Neuron (in vitro differentiated cells): ENCODE measurements at regions not wholly inside any gene's neighbourhood (a gene's known extent, or its start where the extent isn't known, plus 50 kb on each side); places are given as distances from the start of the nearest gene placed in this dataset.

Experiments used
- H2AFZ ChIP-seq: one replicate; pipeline ENCODE4 v1.6.1; 2013; ENCODE audit warnings: low read depth, mild to moderate bottlenecking, inconsistent platforms, low read length, moderate library complexity
- H3K27me3 ChIP-seq: one replicate; pipeline ENCODE4 v1.6.1; 2013; ENCODE audit warnings: low read length; ENCODE audit not compliant: insufficient read depth
- H3K36me3 ChIP-seq: one replicate; pipeline ENCODE4 v1.6.1; 2013; ENCODE audit warnings: low read length; ENCODE audit not compliant: insufficient read depth
- H3K4me1 ChIP-seq: one replicate; pipeline ENCODE4 v1.6.1; 2013; ENCODE audit warnings: low read length; ENCODE audit not compliant: insufficient read depth
- H3K4me3 ChIP-seq: 2 replicates; pipeline ENCODE4 v1.5.1; 2013; ENCODE audit warnings: mild to moderate bottlenecking, low read length, moderate library complexity
- H3K9me3 ChIP-seq: one replicate; pipeline ENCODE4 v1.6.1; 2013; ENCODE audit warnings: low read length

DNA sequence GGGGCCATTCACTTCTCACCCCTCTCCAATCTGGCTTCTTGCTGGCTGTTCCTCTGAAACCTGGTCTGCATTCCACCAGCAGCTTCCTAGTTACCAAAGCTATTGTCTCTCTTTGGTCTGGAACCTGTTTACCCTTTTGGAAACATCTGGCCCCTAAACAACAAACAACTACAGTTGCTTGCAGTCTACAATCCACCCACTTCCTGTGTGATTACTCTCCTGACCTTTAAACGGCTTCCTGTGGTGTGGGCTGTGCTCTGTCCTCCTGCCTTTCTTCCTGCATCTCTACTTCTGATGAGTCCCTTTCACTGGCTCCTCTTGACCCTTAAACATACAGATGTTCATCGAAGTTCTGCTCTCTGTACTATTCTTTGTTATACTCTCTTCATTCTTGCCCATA, 303.8 kb downstream of the TDRD15 start:
- H3K9me3 ChIP-seq, result no peaks in the 10 kb centered on the region
- no peak overlapping the region for H3K4me3 ChIP-seq
- no peaks in the 10 kb centered on the region for H3K36me3 ChIP-seq
- H3K27me3 ChIP-seq, result no peaks in the 10 kb centered on the region
- no peaks in the 10 kb centered on the region for H3K4me1 ChIP-seq
- H2AFZ ChIP-seq, result no peak overlapping the region

DNA sequence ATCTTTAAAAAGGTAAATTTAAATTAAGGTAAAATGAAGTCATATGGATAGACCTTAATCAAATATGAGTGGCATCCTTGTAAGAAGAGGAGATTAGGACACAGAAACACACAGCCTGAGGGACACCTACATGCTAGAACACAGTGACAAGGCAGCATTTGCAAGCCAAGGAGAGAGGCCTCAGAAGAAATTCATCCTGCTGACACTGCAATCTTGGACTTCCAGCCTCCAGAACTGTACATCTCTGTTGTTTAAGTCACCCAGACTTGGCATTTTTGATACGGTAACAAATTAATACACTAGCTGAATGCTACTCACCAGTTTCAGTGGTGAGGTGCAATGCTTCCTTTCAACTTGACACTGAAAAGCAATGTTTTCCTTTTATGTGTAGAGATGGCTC, 305.0 kb downstream of the TDRD15 start:
- H3K4me3 ChIP-seq, result no peak overlapping the region
- H3K27me3 ChIP-seq, result no peaks in the 10 kb centered on the region
- no peaks in the 10 kb centered on the region for H3K36me3 ChIP-seq
- H3K4me1 ChIP-seq, result no peaks in the 10 kb centered on the region
- no peak overlapping the region for H2AFZ ChIP-seq
- no peaks in the 10 kb centered on the region for H3K9me3 ChIP-seq

DNA sequence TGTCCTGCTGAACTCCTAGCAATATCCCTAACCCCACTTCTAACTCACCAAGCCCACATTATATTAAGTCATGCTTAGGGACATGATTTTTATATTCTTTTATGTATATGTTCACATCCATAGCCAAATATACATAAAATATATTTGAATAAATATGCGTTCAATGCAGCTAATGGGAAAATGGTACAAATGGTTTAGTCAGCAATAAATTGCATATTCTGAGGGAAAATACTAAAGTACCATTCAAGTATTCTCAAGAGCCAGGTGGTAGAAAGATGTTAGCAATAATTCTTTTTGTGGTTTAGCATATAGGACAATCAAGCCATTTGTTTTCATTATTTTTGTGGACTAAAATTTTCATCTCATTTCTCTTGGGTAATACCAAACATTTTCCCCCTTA, 306.0 kb downstream of the TDRD15 start:
- Histone ChIP-seq H3K4me1 (no peaks in the 10 kb centered on the region), H3K36me3 (no peaks in the 10 kb centered on the region), H3K27me3 (no peaks in the 10 kb centered on the region), H2AFZ (no peak overlapping the region), H3K9me3 (no peaks in the 10 kb centered on the region), H3K4me3 (no peak overlapping the region)

DNA sequence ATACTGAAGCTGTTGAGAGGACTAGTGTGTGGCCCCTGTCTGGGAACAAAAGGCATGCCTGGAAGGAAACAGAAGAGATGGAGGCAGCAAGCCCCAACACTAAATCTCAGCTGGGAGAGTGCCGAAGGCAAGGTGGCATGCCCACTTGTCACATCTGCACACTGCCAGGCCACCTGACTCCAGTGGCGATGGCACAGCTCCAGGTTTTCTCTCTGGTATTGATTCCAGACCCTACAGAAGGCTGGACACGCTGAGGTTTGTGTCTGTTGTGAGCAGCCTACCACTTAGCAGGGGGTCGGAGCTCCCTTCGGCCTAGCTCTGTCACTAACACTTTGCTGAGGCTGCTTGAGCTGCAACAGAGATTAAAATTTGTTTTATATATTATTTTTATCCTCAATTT, 307.3 kb downstream of the TDRD15 start:
- Histone ChIP-seq H2AFZ (no peak overlapping the region), H3K36me3 (no peaks in the 10 kb centered on the region), H3K27me3 (no peaks in the 10 kb centered on the region), H3K4me1 (no peaks in the 10 kb centered on the region), H3K9me3 (no peaks in the 10 kb centered on the region), H3K4me3 (no peak overlapping the region)

DNA sequence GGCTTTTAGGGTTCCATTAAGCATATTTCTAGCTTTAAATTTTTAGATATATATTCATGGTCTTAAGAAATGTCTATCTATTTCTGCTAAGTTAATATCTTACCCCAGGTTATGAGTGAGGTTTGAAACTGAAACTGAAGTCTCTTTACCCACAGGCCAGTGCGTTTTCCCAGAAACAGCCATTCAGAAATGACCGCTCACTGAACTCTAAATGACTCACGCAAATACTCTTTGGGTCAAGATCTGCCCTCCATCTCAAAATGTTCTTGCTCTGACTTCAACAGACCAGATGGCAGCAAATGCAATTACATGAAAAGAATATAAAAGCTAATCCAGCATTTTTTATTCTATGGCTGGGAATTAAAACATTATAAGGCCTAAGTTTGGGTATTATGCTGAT, 315.2 kb downstream of the TDRD15 start:
- Histone ChIP-seq H2AFZ (no peak overlapping the region), H3K27me3 (no peaks in the 10 kb centered on the region), H3K36me3 (no peaks in the 10 kb centered on the region), H3K4me1 (no peaks in the 10 kb centered on the region), H3K4me3 (no peak overlapping the region), H3K9me3 (no peaks in the 10 kb centered on the region)

DNA sequence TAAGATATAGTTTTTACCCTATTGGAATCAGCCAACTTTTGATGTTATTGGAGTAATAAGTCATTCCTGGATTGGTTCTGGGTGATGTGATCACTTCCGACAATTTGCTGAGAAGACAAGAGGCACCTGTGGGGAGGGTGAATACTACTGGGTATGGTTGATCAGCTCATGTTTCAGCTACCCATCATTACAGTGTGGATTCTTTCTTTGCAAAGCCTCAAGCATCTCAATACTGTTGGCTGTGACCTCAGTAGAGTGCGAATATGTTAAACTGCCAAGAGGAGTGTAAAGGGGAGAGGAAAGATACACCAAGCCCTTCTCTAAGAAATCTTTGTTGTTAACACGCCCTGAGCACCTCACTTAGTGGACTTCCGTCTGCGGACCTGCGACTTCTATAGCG, 317.7 kb downstream of the TDRD15 start:
- no peaks in the 10 kb centered on the region for H3K36me3 ChIP-seq
- no peaks in the 10 kb centered on the region for H3K27me3 ChIP-seq
- H2AFZ ChIP-seq, result no peak overlapping the region
- no peak overlapping the region for H3K4me3 ChIP-seq
- H3K4me1 ChIP-seq, result no peaks in the 10 kb centered on the region
- H3K9me3 ChIP-seq, result no peaks in the 10 kb centered on the region

DNA sequence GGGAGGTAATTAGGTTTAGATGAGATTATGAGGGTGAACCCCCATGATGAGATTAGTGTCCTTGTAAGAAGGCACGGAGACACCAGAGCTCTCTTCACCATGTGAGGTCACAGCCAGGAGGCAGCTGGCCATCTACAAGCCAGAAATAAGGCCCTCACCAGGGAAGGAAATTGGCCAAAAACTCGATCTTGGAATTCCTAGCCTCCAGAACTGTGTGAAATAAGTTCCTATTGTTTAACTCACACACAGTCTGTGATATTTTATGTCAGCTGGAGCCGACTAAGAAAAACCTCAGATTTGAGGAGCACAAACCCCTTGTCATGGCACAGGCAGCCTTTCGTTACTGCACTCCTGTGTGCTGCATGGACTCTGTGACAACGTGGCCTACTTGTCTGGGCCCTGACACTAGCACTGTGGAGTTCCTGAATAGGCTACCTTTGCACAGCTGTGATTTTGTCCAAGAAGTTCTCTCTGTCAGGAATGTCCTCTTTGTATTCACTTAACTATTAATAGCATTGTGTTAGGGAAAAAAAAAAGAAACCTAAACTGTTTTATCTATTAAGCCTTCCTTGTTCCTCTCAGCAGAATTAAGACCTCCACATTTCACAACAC, 319.8 kb downstream of the TDRD15 start:
- Histone ChIP-seq H3K4me1 (no peaks in the 10 kb centered on the region), H3K9me3 (no peaks in the 10 kb centered on the region), H3K36me3 (no peaks in the 10 kb centered on the region), H2AFZ (no peak overlapping the region), H3K27me3 (no peaks in the 10 kb centered on the region), H3K4me3 (no peak overlapping the region)

DNA sequence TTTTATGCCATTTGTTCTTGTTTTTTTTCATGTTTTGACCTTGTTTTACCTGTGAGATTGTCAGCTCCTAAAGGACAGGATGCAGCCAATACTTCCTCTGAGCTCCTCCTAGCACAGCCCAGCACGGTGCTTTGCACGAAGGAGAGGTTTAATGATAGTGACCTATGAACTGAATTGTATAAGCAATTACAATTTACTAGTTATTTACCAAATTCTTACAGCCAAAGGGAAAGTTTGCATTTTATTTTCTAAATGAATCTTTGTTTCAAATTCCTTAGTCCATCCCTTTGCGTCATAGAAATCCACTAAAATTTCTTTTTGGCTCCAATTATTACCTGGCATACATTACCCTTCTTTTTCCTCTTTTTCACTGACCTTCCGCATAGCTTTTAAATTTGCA, 326.1 kb downstream of the TDRD15 start:
- H3K9me3 ChIP-seq, result no peaks in the 10 kb centered on the region
- no peaks in the 10 kb centered on the region for H3K27me3 ChIP-seq
- H3K4me3 ChIP-seq, result no peak overlapping the region
- H2AFZ ChIP-seq, result no peak overlapping the region
- H3K4me1 ChIP-seq, result no peaks in the 10 kb centered on the region
- H3K36me3 ChIP-seq, result no peaks in the 10 kb centered on the region

DNA sequence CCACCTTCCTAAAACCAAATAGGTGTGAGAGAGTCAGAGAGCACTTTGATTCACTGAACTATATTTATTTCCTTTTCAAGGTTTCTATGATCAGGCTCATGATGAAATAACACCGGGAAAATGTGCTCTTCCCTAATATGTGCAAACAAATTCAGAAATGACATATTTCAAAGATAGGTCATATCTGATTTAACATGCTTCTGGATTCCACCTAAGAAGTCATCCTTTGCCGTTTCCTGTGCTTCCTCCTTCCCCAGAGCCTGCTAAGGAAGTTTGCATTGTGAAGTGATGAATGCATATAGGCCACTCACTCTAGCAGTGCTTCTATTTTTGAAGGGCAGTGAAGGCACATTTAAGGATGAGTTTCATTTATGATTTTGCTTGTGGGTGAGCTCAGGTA, 327.6 kb downstream of the TDRD15 start:
- H3K27me3 ChIP-seq, result no peaks in the 10 kb centered on the region
- H3K4me1 ChIP-seq, result no peaks in the 10 kb centered on the region
- H3K9me3 ChIP-seq, result no peaks in the 10 kb centered on the region
- H3K4me3 ChIP-seq, result no peak overlapping the region
- no peaks in the 10 kb centered on the region for H3K36me3 ChIP-seq
- H2AFZ ChIP-seq, result no peak overlapping the region

DNA sequence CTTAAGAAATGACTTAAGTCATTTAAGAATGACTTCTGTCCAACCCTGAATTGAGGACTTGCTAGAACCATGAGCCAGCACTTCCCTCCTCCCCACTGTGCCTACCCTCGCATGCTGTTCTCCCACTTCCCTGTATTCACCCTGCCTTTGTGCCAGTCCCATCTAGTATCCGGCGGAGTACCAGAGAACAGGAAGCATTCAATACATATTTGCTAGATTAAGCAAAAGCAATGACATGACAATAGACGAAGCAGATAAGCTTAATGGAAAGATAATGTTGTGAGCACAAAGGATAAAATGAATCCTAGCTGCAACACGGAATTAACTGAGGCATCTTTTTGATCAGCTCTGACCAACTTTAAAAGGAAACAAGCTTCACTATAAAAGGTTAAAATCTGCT, 328.5 kb downstream of the TDRD15 start:
- H3K27me3 ChIP-seq, result no peaks in the 10 kb centered on the region

DNA sequence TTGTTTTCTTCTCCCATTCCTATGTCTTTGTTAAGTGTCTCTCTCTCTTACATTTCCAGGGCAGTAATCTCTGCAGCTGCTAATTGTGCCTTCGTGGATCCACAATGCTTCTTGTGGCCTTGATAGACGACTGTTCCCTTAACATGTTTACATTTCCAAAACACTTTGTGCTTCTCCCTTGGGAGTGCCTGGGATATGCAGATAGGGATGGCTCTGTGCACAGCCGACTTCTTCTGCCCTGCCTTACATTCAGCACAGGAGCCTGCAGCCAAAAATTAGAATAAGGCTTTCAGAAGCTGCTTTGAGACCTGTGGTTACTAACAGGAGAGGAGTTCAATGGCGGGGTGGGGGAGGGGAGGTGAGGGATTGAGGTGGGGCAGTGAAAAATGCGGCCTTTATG, 328.9 kb downstream of the TDRD15 start:
- H3K36me3 ChIP-seq, result no peaks in the 10 kb centered on the region
- no peaks in the 10 kb centered on the region for H3K4me1 ChIP-seq
- no peaks in the 10 kb centered on the region for H3K27me3 ChIP-seq
- no peak overlapping the region for H2AFZ ChIP-seq
- H3K9me3 ChIP-seq, result no peaks in the 10 kb centered on the region
- no peak overlapping the region for H3K4me3 ChIP-seq

More for the DNA sequence above, 328.5 kb downstream of the TDRD15 start:
- H3K9me3 ChIP-seq, result no peaks in the 10 kb centered on the region
- H2AFZ ChIP-seq, result no peak overlapping the region
- H3K4me1 ChIP-seq, result no peaks in the 10 kb centered on the region
- no peak overlapping the region for H3K4me3 ChIP-seq
- no peaks in the 10 kb centered on the region for H3K36me3 ChIP-seq

DNA sequence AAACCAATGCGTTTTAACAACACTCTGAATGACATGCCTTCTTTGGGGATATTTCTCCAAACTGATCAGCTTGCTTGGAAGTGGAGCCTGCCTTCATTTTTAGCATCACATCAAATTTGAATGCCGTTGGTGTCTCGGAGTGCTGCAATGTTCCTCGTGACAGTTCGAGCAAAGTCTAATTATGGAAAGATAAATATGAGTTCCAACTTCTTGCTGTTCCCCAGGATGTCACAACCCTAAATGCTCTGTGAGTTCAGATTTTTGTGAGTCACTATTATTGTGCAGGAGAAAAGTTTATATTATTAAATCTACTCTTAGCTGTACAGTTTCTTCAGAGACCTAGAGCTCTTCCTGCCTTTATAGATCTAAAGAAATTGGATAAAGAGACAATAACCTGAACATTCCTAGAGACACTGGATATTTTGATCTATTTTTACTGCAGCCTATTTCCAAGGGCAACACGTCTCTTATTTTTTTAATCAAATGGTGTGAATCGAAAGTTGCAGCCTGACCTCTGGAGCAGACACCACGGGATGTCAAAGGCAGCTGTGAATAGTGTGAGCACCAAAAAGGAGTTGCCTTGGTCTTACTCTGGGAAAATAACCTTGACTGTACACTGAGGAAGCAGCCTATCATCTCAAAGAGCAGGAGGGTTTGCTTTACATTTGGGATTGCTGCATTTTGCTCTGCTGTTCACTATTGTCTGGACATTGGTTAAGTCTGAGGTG, 330.1 kb downstream of the TDRD15 start:
- Histone ChIP-seq H2AFZ (no peak overlapping the region), H3K4me3 (no peak overlapping the region), H3K27me3 (no peaks in the 10 kb centered on the region), H3K4me1 (no peaks in the 10 kb centered on the region), H3K9me3 (no peaks in the 10 kb centered on the region), H3K36me3 (no peaks in the 10 kb centered on the region)

DNA sequence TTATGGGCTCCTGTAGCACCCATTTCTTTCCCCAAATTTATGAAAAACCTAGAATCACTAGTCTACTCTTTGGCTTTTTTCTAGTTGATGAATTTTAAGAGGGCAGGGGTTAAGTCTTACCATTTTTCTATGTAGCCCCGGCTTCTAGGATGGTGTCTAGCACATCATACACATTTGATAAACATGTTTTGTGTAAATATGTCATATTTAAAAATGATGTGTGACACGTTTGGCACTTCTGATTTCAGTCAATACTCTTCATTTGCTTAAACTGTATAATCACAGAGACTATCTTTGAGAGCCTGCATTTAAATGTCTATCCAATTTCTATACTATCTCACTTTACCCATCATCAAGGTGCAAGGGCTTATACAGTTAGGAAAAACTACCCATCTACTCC, 331.1 kb downstream of the TDRD15 start:
- no peak overlapping the region for H2AFZ ChIP-seq
- no peaks in the 10 kb centered on the region for H3K27me3 ChIP-seq
- no peaks in the 10 kb centered on the region for H3K9me3 ChIP-seq
- H3K4me1 ChIP-seq, result no peaks in the 10 kb centered on the region
- H3K4me3 ChIP-seq, result no peak overlapping the region
- no peaks in the 10 kb centered on the region for H3K36me3 ChIP-seq

DNA sequence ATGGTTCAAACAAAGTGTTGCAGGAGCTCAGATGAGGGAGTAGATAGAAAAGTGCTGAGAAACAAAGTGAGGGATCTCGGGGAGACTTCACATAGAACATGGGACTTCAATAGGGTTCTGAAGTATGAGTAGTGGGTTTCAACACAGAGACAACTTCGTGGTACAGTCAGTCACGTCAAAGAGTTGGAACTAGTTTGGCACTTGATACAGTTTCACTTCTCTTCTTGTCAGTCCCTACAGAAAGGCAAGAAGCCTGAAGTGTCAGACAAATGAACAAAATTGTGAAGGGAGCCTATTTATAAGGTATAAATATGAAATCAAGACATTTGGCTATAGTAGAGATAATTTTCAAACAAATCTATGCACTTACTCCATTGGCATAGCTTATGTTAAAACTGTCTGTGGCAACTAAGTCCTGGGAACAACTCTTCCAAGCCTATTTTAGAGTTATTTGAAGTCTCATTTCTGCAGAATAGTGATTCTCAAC, 338.0 kb downstream of the TDRD15 start:
- no peak overlapping the region for H3K4me3 ChIP-seq
- no peaks in the 10 kb centered on the region for H3K27me3 ChIP-seq
- no peak overlapping the region for H2AFZ ChIP-seq
- no peaks in the 10 kb centered on the region for H3K36me3 ChIP-seq
- no peaks in the 10 kb centered on the region for H3K9me3 ChIP-seq
- no peaks in the 10 kb centered on the region for H3K4me1 ChIP-seq
